Activated T-cell treated with anti-CD3 and anti-CD28 coated beads for 1 hour (primary cell): ENCODE measurements at regions not wholly inside any gene's neighbourhood (a gene's known extent, or its start where the extent isn't known, plus 50 kb on each side); places are given as distances from the start of the nearest gene placed in this dataset.

Experiments used
- DNase-seq: peaks from one replicate; pipeline ENCODE4 v3.0.0-alpha.2; 2020; ENCODE audit warnings: low read depth

DNA sequence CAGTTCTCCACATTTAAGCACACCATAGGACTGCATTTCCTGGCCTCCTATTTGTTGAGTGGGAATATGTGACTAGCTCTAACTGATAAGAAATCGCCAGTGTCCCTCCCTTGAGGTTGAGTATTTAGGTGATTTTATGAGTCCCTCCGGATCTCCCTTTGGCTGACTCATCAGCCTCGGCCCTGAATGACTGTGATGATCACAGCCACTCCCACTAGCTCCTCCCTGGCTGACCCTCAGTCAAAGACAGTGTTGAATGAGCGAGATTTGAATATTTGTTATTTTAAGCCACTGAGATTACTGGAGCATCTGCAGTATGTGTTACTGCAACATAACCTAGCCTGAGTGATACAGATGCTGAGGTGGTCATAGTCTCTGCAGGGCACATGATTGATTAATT is 515.3 kb downstream of the EPHB1 start:
- no peak for DNase-seq

DNA sequence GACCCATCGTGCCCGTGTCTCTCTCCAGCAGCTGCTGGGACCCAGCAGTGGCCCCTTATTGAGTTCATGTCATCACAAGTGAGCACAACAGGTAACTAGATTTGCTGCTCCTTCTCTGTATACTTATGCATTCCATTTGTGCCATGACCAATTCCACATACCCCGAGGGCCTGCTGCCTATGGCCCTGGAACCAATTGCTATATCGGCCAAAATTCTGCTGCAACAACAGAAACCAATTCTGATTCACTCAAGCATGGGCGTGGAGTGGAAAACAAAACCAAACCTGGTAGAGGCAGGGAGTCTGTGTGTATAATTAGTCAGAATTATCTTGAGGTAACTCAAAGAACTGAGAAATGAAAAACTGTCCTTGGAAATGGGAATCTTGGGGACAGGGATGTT is 516.6 kb downstream of the EPHB1 start:
- DNase-seq = no peak

DNA sequence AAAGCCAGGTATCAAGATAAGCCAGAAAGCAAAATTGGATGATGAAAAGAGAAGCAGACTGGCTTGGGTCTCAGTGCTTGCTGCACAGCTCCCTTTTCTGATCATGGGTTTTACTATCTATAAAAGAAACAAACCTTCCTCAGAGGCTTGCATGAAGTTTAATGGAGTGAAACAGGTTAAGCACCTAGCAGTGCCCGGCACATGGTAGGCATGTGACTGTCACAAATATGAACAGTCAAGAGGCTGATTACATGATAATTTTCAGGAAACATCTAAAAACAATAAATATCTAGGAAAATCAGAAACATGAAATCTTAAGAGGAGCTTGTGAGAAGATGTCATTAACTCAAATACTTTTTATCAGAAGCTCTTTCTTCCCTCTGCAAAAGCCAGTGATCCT is 519.2 kb downstream of the EPHB1 start:
- DNase-seq = no peak

DNA sequence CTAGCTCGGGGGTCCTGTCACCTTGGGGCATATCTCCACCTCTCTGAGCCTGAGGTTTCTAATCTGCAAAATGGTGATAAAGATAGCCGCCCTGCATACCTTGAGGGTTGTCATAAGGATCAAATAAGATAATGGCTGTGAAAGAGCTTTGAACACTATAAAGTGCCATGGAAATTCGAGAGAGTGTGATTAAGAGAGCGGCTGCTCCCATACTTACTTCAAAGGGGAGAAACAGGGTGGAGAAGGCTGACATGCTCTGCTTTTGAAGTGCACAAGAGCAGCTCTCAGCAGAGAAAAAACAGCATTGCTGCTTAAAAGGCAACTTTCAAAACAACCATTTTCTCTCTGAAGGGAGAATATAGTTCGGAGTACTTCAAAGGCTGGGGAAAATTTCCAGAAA is 529.2 kb downstream of the EPHB1 start:
- no peak for DNase-seq

DNA sequence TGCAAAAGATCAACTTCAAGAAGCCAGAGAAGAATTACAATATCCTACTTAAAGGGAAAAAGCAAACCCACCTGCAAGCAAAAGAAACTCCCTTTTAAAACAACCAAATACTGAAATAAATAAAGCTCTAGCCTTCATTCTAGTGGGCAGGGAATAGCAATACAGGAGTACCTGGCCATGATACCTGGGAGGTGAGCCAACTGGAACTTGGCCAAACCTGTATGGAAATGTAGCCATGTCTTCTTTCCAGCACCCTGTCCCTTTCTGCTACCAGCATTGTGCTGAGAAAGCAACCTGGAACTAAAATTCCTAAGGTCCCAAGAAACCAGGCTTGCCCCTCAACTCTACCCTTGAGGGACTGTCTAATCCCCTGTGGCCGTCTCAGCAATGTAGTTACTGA is 530.0 kb downstream of the EPHB1 start:
- no peak for DNase-seq

DNA sequence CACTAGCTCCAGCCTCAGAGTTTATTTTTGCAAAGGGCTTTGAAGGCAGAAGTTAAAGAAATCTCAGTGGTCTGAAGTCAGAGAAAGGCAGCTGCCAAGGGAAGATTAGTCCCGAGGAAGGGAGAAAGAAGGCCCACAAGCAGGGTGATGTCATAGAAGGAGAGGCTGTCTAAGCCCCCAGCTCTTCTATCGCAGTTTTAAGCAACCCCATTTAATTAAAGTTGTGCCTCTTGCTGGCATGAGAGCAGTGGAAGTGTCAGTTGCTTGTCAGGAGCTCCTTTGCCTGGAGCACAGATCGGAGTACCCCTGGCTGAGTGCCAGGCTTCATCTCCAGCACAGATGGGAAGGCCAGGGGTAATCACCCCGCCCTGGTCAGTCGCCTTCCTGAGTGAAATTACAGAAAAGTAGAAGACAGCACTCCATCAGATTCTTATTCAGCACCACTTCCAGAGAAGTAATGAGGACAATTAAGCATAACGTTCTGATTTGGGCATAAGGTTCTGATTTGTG is 530.7 kb downstream of the EPHB1 start:
- no peak for DNase-seq

DNA sequence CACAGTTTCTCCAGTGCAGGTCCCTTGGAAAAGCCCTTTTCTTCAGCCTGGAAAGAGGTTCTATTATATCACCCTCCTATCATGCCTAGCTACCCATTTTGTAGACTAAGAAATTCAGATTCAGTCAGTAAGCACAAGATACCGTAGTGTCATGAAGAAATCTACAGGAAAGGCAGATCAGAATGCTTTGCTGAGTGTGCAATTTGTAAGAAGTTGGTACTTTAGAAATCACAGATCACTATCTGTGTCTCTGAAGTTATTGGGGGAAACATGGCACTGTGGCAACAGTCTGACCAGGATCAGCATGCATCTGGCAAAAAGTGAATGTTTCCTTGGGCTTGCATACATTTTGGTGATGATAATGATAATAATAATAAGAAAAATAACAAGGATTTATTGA is 531.8 kb downstream of the EPHB1 start:
- DNase-seq = no peak

DNA sequence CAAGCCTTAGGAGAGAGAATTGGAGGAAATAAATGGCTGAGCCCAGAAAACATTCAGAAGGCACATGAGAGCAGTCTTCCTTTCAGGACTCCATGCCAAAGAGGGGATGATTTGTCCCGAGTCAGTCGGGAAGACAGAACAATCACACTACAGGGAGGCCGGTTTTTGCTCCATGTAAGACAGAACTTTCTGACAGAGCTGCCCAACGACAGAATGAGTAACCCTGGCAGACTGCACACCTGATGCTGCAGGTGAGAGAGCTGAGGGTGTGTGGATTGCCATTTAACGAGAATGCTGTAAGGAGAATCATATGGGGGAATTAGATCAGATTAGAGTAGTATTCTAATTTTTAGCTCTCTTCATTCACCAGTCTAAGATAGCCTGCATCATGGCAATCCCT is 533.0 kb downstream of the EPHB1 start:
- DNase-seq = no peak

DNA sequence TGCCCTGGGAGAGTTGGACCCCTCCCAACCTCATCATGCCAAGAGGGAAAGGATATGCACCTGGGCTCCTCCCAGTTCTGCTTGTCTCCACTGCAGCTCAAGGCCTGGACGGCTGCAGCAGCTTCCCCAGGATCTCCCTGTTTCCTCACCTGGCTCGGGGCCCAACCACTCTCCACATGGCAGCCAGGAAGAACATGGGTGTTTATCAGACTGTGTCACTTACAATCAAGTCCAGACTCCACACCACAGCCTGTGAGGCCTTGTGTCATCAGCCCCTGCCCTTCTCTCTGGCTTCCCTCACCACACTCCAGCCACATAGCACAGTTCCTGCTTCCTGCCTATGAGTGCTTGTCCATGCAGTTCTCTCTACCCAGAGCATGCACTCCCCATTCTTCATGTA is 534.4 kb downstream of the EPHB1 start:
- no peak for DNase-seq

DNA sequence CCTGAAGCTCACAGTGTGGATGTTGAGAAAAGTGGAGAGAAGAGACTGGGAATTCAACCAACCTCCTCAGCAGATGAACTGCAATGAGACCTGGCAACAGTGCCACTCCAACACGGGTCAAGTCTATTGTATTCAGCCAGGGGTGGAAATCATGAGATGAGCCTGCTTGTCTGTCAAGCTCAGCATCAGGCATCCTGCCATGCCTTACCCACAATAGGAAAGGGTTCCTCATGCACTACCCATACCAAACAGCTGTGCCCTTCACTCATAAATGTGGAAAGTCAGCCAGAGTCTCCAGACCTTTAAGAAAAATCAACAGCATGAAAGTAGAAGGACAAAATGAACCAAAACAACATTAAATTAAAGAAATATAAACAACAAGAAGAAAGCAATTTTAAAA is 542.1 kb downstream of the EPHB1 start:
- no peak for DNase-seq

DNA sequence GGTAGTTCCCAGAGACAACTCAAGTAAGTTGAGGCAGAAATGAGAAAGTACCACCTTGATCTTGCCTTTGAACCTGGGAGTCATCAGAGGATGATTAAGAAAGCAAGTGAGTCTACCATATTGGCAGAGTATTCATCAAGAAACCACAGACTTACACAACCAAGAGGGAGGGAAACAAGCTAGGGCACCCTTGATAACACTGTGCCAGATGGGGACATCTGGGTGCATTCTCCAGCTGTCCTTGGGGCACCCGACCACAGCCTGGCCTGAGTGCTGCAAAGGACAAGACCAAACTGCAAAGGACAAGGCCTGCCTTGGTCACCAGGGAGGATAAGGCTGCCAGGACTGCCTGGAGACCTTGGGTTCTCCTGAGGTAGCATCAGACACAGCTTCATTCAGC is 553.6 kb downstream of the EPHB1 start:
- no peak for DNase-seq

DNA sequence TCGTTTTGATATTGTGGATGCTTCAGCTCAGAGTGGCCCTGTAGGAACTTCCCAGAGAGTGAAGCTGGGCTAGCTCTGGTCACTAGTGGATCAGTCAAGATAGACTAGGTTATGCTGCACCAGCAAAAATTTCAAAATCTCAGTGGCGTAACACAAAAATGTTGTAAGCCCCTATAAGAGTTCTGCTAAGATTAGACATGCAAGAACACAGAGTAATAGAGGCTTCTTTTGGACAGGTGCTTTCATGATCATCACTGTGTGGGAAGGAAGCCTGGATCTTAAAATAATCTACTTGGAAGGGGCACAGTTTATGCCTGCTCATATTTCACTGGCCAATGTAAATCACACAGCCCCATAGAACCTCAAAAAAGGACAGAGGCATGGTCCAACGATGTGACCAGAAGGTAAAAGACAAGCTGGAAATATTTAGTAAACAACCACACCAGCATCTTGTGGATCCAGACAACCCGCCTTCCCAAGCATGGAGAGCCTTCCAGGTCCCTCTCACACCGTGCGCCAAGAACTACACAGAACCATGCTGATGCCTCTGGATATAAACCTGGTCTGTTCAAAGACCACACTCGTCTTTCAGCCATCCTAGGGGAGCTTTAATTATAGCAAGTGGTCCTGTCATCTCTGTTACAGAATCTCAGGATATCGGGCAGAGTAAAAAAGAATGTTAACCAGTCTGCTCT is 554.3 kb downstream of the EPHB1 start:
- DNase-seq = no peak

DNA sequence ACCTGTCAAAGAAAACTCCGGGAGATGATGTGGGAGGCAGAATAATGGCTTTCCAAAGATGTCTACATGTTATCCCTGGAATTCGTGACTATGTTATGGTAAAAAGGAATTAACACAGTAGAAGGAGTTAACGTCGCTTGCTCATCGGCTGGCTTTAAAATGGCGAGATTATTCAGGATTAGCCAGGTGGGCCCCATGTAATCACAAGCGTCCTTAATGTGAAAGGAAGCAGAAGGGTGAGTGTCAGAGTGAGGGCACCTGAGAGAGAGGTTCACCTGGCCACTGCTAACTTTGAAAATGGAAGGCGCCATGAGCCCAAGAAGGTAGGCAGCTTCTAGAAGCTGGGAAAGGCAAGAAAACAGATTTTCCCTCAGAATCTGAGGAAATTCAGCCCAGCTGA is 557.2 kb downstream of the EPHB1 start:
- no peak for DNase-seq

DNA sequence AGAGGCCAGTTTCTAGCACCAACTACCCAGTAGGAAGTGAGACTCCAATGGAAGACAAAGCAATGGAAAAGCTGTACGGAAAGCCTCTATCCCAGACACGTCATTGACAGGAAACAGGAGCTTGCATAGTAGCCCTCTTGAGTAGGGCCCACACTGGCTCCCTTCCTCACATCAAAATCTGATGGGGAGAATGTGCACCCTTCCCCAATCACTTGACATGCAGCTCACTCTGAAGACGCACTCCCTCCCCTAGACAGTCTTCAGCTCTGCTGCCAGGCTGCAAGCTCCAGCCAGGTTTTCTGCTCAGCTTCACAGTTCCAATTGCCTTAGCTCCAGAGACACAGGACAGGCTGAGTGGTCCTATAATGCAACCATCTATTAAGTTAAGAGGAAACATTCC is 567.8 kb downstream of the EPHB1 start:
- DNase-seq = no peak

DNA sequence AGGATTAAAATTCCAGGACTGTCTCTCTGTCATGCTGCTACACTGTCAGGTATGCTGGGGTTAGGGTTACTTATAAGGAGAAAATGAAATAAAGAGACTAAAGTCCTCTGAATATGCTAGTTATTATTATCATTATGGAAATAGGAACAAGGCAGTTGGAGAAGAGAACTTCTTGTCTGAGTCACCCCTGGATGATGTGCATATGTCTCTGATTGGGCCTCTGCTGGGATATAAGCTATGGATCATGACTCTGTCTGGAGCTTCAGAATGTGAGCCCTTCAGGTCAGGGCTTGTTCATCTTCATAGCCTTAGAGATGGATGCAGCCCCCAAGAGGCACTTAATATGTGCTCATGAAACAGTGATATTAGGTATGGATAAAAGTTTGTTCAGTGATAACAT is 569.6 kb downstream of the EPHB1 start:
- no peak for DNase-seq

DNA sequence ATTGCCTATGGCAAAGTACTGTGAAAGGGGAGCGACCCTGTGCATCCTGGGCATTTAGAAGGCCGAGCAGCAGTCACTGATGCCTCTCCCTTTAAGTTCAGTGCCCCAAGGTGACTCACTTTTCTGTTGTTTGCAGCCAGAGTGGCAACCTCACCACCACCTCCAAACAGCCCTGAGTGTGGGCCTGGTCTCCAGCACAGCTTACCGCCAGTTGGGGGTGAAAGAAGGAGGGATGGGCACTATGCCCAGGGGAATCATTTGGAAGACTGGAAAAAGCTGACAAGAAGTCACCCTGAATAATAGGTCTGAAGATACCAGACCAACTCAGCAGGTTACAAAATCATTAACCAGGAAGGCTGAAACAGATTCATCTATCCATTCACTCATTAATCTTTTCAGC is 571.8 kb downstream of the EPHB1 start:
- DNase-seq = no peak

DNA sequence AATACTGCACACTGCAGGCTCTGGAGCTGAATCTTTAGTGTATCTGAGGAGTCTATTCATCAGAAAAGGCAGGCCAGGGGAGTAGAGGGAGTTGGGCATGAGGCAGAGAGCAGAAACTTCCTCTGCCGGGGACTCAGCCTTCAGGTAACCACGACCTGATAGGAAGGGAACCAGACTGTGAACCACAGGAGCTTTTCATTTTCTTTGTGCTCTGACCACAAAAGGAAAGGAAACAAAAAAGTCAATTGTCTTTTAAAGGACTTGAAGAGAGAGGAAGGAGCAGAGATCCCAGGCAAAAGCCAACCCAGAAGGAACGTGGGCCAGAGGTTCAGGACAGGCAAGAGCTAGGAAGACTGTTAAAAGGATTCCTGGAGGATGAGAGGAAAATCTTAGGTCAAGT is 573.3 kb downstream of the EPHB1 start:
- DNase-seq = no peak

DNA sequence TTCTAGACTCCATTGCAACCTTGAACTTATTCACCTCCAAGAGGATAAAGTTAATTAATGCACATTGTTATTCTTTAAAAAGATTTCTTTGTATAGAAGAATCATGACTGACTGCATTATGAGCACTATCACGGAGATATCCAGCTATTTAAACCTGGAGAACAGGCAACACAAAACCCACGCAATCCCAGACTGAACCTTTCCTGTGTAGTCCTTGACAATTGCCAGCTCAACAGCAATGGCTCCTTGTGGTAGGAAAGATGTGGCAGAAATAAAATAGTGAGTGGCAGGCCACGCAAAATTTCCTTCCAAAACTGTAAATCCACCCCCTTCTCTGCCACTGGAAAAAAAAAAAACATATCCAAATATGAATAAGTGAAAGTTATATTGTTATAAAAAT is 573.7 kb downstream of the EPHB1 start:
- no peak for DNase-seq

DNA sequence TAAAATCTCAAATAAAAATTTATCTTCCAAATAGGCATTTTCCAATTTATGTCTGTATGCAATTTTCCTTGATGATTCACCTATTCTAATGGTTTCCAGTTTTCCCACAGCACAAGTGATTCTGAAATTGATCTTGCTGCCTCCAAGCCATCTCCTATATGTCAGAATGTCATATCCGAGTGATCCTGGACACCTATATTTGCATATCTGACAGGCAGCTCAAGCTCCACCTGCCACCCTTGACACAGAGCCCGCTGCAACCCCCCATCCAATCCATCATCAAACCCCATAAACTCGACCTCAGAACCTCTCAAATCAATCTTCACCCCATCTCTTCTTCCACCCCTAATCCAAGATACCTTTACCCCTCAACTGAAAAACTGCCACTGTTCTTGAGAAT is 579.5 kb downstream of the EPHB1 start:
- DNase-seq = no peak

DNA sequence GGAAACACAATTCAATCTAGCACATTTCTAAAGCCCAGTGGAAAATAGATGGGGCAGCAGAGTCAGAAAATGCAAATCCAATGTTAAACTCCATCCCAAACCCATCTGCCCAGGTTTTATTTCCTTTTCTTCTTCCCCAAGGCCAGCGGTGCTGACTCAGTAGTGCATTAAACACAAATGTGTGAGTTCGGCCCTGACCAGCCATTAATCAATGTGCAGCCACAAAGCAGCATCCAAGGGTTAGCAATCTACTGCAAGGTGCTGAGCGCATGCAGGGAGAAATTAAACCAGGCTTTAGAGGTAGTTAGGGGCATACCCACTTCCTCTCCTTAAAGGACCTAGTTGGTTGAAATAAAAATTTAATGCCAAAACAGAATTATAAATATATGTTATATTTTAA is 583.3 kb upstream of the PPP2R3A start:
- DNase-seq = no peak

DNA sequence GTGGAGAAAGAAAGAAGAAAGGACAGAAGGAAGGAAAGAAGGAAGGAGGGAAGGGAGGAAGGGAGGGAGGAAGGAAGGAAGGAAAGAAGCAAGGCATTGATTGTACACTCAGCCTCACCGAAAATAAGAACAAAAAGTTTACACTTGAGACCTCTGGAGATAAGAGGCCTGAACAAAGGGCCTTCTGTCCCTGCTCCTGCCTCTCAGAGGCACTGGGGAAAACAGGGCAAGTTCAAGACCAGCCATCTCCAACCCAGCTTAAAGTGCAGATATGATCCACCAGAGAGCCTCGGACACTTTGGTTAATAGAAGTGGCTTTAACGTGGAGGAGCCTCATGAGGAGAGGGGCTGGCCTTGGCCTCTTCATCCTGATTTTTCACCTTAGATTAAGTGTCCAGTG is 582.9 kb upstream of the PPP2R3A start:
- DNase-seq = no peak

DNA sequence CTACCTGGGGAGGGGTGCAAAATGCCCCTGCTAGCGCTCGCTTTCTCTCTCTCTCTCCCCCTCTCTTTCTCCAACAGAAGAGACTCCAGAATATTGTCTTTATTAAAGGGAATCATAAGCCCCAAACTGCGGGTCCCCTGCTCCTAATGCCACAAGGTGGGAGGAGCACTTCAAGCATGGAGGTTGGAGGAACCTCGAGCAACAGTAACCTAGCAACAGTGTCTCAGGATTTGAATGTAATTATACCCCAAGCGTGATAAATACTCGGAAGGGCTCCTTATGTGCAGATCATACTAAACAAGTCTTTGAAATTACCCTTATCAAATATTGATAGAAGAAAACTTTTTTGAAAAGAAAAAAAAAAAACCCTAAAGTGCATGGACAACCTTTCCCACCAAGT is 582.2 kb upstream of the PPP2R3A start:
- no peak for DNase-seq

DNA sequence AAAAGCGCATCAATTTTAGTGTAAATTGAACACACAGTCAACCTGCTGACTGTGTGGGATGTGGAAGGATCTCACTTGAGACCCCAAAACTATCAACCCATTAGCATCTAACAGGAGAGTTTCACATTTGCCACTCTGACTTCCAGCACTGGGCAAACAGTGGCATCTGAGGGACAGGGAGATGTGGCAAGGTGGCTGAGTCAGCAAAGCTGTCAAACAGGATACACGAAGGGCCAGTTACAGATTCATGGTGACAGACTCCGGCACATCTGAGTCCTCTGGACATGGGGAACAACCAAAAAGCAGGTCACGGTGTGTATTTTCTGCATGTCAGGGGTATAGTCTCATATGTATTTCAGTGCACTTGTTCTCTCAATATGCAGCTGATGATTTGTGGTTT is 573.4 kb upstream of the PPP2R3A start:
- DNase-seq = no peak

DNA sequence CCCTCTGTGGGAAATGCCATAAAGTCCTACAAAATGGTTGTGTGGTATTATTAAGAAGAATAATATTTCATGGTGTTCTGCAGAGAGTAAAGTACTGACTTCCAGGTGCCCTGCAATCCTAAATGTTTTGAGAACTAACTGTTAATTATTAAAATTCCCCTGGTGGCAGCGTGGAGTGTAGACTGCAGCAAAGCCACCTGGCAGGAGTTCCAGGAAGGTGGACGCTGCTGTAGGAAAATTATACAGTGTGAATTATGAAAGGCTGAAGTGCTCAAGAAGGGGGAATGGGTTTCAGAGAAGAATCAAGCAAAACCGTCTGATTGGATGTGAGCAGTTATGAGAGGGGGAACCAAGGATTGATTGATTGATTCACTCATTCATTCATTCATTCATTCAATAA is 572.4 kb upstream of the PPP2R3A start:
- no peak for DNase-seq
